BJ (cell line): ENCODE measurements at regions not wholly inside any gene's neighbourhood (a gene's known extent, or its start where the extent isn't known, plus 50 kb on each side); places are given as distances from the start of the nearest gene placed in this dataset.

ENCODE experiments used
- CTCF ChIA-PET: fragments of 350-600 bp; formaldehyde crosslinking; extraction: SDS; loops from one replicate; lab custom pipeline; 2021; ENCODE audit warnings: antibody characterized with exemption, inconsistent platforms; lab: Yijun Ruan, JAX
- POLR2A ChIA-PET: fragments of 300-600 bp; sonication (Branson Sonifier 250); formaldehyde crosslinking; extraction: SDS; loops from one replicate; lab custom pipeline; 2021; ENCODE audit warnings: antibody characterized with exemption; lab: Charles Lee
- DNase-seq: peaks from one replicate; pipeline ENCODE4 v3.0.0-alpha.2; 2011; ENCODE audit warnings: low read depth
- H3K27me3 ChIP-seq: 2 replicates; pipeline ENCODE4 v1.6.0; 2011; ENCODE audit warnings: low read length; ENCODE audit not compliant: control insufficient read depth, insufficient read depth
- H3K36me3 ChIP-seq: 2 replicates; pipeline ENCODE4 v1.5.1; 2011; ENCODE audit warnings: low read length; ENCODE audit not compliant: control insufficient read depth, insufficient read depth
- H3K4me3 ChIP-seq: 2 replicates; pipeline ENCODE4 v1.5.1; 2011; ENCODE audit warnings: low read depth, mild to moderate bottlenecking, control low read depth, low read length
- CTCF ChIP-seq: IDR thresholded peaks from 2 replicates; pipeline ENCODE4 v1.5.1; 2011; ENCODE audit warnings: low read depth, mild to moderate bottlenecking, control low read depth, inconsistent platforms, low read length, moderate library complexity; ENCODE audit not compliant: insufficient read depth

- CTCF ChIA-PET = no interaction called here
- DNase-seq = no peak
- POLR2A ChIA-PET = no interaction called here
- Histone ChIP-seq H3K36me3 (no peaks in the 10 kb centered on the region), H3K4me3 (no peak overlapping the region), H3K27me3 (no peaks in the 10 kb centered on the region)
- TF ChIP-seq CTCF = no peak
These were observed 176.4 kb upstream of the PALMD start for GRCh38 chr1:99469550-99469971.

GRCh38 chr1:99472893-99473292 is 173.0 kb upstream of the PALMD start:
- TF ChIP-seq CTCF = no peak
- DNase-seq = no peak
- no peak overlapping the region for H3K4me3 ChIP-seq
- ChIA-PET CTCF (interaction anchor here (1.0 to 1.4 kb wide), 3 partner anchors 9 to 54 kb away, joined by 3 to 5 read pairs (median 4); no protein-coding TSS in a partner anchor), POLR2A (no interaction called here)
- H3K27me3 ChIP-seq = no peaks in the 10 kb centered on the region
- no peaks in the 10 kb centered on the region for H3K36me3 ChIP-seq

GRCh38 chr1:99474350-99474893 is 171.5 kb upstream of the PALMD start:
- no peaks in the 10 kb centered on the region for H3K27me3 ChIP-seq
- H3K4me3 ChIP-seq = no peak overlapping the region
- DNase-seq = no peak
- TF ChIP-seq CTCF = no peak
- CTCF ChIA-PET = interaction anchor here (0.6 kb wide), 1 partner anchor 49 kb away, joined by 3 read pairs; no protein-coding TSS in a partner anchor
- no peaks in the 10 kb centered on the region for H3K36me3 ChIP-seq
- POLR2A ChIA-PET = no interaction called here

GRCh38 chr1:99476058-99476457 is 169.9 kb upstream of the PALMD start:
- no peak overlapping the region for H3K4me3 ChIP-seq
- H3K36me3 ChIP-seq = no peaks in the 10 kb centered on the region
- no peak for TF ChIP-seq CTCF
- no peaks in the 10 kb centered on the region for H3K27me3 ChIP-seq
- POLR2A ChIA-PET = no interaction called here
- DNase-seq = no peak
- CTCF ChIA-PET = interaction anchor here (0.6 kb wide), 1 partner anchor 253 kb away, joined by 3 read pairs; no protein-coding TSS in a partner anchor

GRCh38 chr1:99481391-99481996 is 164.4 kb upstream of the PALMD start:
- CTCF ChIA-PET = interaction anchor here (0.6 to 4.5 kb wide), 22 partner anchors 8 to 1034 kb away, joined by 3 to 58 read pairs (median 4); partner anchors contain the start of gene PLPPR4
- DNase-seq = no peak
- POLR2A ChIA-PET = no interaction called here

More at GRCh38 chr1:99481391-99481996, 164.4 kb upstream of the PALMD start:
- H3K4me3 ChIP-seq = no peak overlapping the region
- no peaks in the 10 kb centered on the region for H3K36me3 ChIP-seq
- no peaks in the 10 kb centered on the region for H3K27me3 ChIP-seq
- TF ChIP-seq CTCF = peak; percentile 73
